ENCODE measurements at regions not wholly inside any gene's neighbourhood (a gene's known extent, or its start where the extent isn't known, plus 50 kb on each side); places are given as distances from the start of the nearest gene placed in this dataset.

DNA sequence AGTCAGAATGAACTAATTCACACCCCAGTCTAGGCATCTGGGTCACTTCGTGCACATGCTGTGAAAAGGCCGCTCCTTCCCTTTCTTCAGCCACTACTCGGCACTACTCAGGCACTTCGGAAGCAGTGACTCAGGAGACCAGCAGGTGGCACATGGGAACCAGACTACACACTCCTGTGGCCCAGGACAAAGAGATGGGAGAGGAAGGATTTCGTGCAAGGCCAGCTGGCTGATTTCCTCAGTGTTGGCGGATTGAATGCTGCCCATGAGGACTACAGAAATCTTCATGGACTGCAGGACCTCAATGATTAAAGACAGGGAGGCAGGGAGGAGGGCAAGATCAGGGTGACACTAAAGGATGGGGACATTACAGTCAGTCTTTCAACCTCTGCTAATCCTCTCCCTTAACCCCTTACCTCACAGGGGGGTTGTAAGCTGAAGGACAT is 117.8 kb upstream of the SPACA1 start:
- no peak overlapping the region for H3K27ac ChIP-seq (ENCODE audit: low read length)
- peak; percentile 98 for ATAC-seq (ENCODE audit: insufficient read depth, low read depth)

DNA sequence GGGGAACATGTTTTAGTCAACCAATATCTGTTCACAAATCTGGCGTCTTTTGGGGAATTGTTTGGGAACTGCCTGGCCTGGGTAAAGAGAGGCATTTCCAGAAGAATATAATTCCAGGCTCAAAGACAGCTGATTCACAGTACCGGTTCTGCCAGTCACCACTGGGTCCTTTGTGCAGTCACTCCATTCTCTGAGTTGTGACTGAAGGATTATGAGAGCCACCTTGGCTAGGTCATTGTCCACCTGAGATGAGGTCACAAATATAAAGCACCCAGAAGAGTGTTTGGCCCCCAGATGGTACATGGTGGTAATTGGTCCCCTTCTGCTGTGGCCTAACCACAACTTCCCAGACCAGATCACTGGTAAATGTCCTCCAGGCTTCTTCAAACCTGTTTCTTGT is 121.0 kb upstream of the SPACA1 start:
- no peaks in the 10 kb centered on the region for H3K27me3 ChIP-seq (ENCODE audit: insufficient read depth, low read length, poor library complexity)
- no peak overlapping the region for H3K4me2 ChIP-seq (ENCODE audit: insufficient read depth, low read length)
- no peaks in the 10 kb centered on the region for H3K4me1 ChIP-seq (ENCODE audit: insufficient read depth, low read length)
- no peak overlapping the region for H3K9ac ChIP-seq (ENCODE audit: low read depth, low read length)
- no peak overlapping the region for H3K27ac ChIP-seq (ENCODE audit: low read length)
- H3K4me3 ChIP-seq (ENCODE audit: low read depth in 1 of 2, low read length in 2 of 2) = no peak overlapping the region
- DNase-seq (no peak), ATAC-seq (ENCODE audit: insufficient read depth, low read depth) (no peak)
- H3K79me2 ChIP-seq (ENCODE audit: insufficient read depth, low read length) = no peaks in the 10 kb centered on the region
- no peaks in the 10 kb centered on the region for H3K36me3 ChIP-seq (ENCODE audit: insufficient read depth, low read length)
- TF ChIP-seq, protein P1, sequence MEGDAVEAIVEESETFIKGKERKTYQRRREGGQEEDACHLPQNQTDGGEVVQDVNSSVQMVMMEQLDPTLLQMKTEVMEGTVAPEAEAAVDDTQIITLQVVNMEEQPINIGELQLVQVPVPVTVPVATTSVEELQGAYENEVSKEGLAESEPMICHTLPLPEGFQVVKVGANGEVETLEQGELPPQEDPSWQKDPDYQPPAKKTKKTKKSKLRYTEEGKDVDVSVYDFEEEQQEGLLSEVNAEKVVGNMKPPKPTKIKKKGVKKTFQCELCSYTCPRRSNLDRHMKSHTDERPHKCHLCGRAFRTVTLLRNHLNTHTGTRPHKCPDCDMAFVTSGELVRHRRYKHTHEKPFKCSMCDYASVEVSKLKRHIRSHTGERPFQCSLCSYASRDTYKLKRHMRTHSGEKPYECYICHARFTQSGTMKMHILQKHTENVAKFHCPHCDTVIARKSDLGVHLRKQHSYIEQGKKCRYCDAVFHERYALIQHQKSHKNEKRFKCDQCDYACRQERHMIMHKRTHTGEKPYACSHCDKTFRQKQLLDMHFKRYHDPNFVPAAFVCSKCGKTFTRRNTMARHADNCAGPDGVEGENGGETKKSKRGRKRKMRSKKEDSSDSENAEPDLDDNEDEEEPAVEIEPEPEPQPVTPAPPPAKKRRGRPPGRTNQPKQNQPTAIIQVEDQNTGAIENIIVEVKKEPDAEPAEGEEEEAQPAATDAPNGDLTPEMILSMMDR (IDR thresholded peaks at IDR 0.05; ENCODE audit: borderline replicate concordance, extremely low read depth, low read length, poor library complexity, severe bottlenecking) = no peak
- no peaks in the 10 kb centered on the region for H3K9me3 ChIP-seq (ENCODE audit: insufficient read depth, low read length, severe bottlenecking)
- H4K20me1 ChIP-seq (ENCODE audit: insufficient read depth, low read length) = no peaks in the 10 kb centered on the region
- no peak overlapping the region for H2AFZ ChIP-seq (ENCODE audit: low read depth, low read length)

More for the DNA sequence above, 117.8 kb upstream of the SPACA1 start:
- Histone ChIP-seq H3K9ac (ENCODE audit: low read depth, low read length) (no peak overlapping the region), H3K4me3 (ENCODE audit: low read depth in 1 of 2, low read length in 2 of 2) (no peak overlapping the region), H2AFZ (ENCODE audit: low read depth, low read length) (no peak overlapping the region), H4K20me1 (ENCODE audit: insufficient read depth, low read length) (no peaks in the 10 kb centered on the region), H3K27me3 (ENCODE audit: insufficient read depth, low read length, poor library complexity) (peaks cover 5% of the 10 kb centered on the region), H3K36me3 (ENCODE audit: insufficient read depth, low read length) (no peaks in the 10 kb centered on the region), H3K4me1 (ENCODE audit: insufficient read depth, low read length) (no peaks in the 10 kb centered on the region), H3K9me3 (ENCODE audit: insufficient read depth, low read length, severe bottlenecking) (no peaks in the 10 kb centered on the region), H3K4me2 (ENCODE audit: insufficient read depth, low read length) (no peak overlapping the region), H3K79me2 (ENCODE audit: insufficient read depth, low read length) (no peaks in the 10 kb centered on the region)
- DNase-seq = peak; percentile 65
- no peak for TF ChIP-seq EZH2 (IDR thresholded peaks at IDR 0.05; ENCODE audit: borderline replicate concordance, low read depth, low read length, severe bottlenecking)
- TF ChIP-seq, protein P1 (IDR thresholded peaks at IDR 0.05; ENCODE audit: borderline replicate concordance, extremely low read depth, low read length, poor library complexity, severe bottlenecking) = peak; percentile 92

DNA sequence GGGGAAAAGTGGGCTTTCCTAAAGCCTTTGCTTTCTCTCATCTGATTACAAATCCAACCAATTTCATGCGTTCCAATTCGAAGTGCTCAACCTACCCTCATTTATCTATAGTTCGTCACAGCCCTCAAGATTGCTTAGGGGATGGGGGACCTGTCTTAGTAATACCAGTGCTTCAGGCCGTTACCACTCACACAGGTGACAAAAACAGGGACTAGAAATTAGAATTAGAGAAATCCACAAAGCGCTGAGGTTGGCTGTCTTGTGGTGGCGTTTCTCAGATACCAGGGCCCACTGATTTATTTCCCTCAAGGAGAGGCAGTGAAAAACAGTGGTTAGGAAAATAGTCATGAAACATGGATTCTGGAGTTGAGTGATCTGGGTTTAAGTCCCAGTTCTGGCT is 121.6 kb upstream of the SPACA1 start:
- no peaks in the 10 kb centered on the region for H3K79me2 ChIP-seq (ENCODE audit: insufficient read depth, low read length)
- H3K36me3 ChIP-seq (ENCODE audit: insufficient read depth, low read length) = no peaks in the 10 kb centered on the region
- H3K4me3 ChIP-seq (ENCODE audit: low read depth in 1 of 2, low read length in 2 of 2) = no peak overlapping the region
- no peak overlapping the region for H3K4me2 ChIP-seq (ENCODE audit: insufficient read depth, low read length)
- no peak for DNase-seq
- no peak for TF ChIP-seq EZH2 (IDR thresholded peaks at IDR 0.05; ENCODE audit: borderline replicate concordance, low read depth, low read length, severe bottlenecking)
- TF ChIP-seq, protein P1 (IDR thresholded peaks at IDR 0.05; ENCODE audit: borderline replicate concordance, extremely low read depth, low read length, poor library complexity, severe bottlenecking) = no peak
- H3K9me3 ChIP-seq (ENCODE audit: insufficient read depth, low read length, severe bottlenecking) = no peaks in the 10 kb centered on the region
- no peak overlapping the region for H3K9ac ChIP-seq (ENCODE audit: low read depth, low read length)
- H3K27me3 ChIP-seq (ENCODE audit: insufficient read depth, low read length, poor library complexity) = no peaks in the 10 kb centered on the region
- no peak overlapping the region for H2AFZ ChIP-seq (ENCODE audit: low read depth, low read length)
- no peaks in the 10 kb centered on the region for H4K20me1 ChIP-seq (ENCODE audit: insufficient read depth, low read length)
- ATAC-seq (ENCODE audit: insufficient read depth, low read depth) = no peak
- H3K4me1 ChIP-seq (ENCODE audit: insufficient read depth, low read length) = no peaks in the 10 kb centered on the region
- no peak overlapping the region for H3K27ac ChIP-seq (ENCODE audit: low read length)

Data from DND-41 (cell line).